ENCODE measurements at regions not wholly inside any gene's neighbourhood (a gene's known extent, or its start where the extent isn't known, plus 50 kb on each side); places are given as distances from the start of the nearest gene placed in this dataset.

GRCh38 chr1:177442584-177442983 is 271.8 kb downstream of the BRINP2 start:
- Histone ChIP-seq H4K91ac (ENCODE audit: insufficient read depth, low read depth, low read length) (no peak overlapping the region), H3K4me2 (ENCODE audit: low read depth, low read length) (no peak overlapping the region), H2BK20ac (ENCODE audit: low read depth, low read length) (no peak overlapping the region), H3K4me3 (ENCODE audit: insufficient read depth, low read depth, low read length) (no peak overlapping the region), H2AFZ (replicated peaks; ENCODE audit: low read length, poor library complexity) (no peak overlapping the region), H4K5ac (ENCODE audit: low read depth, low read length) (no peak overlapping the region), H2BK15ac (ENCODE audit: low read depth, low read length) (no peak overlapping the region), H3K4me1 (ENCODE audit: control insufficient read depth, insufficient read depth, low read length) (no peaks in the 10 kb centered on the region), H3K9me3 (ENCODE audit: control insufficient read depth, insufficient read depth, low read length) (no peaks in the 10 kb centered on the region), H3K18ac (ENCODE audit: low read depth, low read length) (no peak overlapping the region), H3K23ac (ENCODE audit: low read depth, low read length) (no peak overlapping the region), H2BK120ac (ENCODE audit: low read depth, low read length) (no peak overlapping the region), H3K36me3 (ENCODE audit: control insufficient read depth, insufficient read depth, low read length) (no peaks in the 10 kb centered on the region), H3K9ac (ENCODE audit: low read depth, low read length) (no peak overlapping the region), H2BK5ac (ENCODE audit: low read depth, low read length, poor library complexity, severe bottlenecking) (no peak overlapping the region), H2AK9ac (replicated peaks; ENCODE audit: low read depth, low read length, poor library complexity) (no peak overlapping the region), H3K79me1 (ENCODE audit: low read depth in 1 of 2, low read length in 2 of 2) (no peaks in the 10 kb centered on the region), H3K9me1 (ENCODE audit: insufficient read depth, low read length) (no peaks in the 10 kb centered on the region), H3K56ac (ENCODE audit: extremely low read depth, insufficient read depth, low read length) (no peak overlapping the region), H3K27me3 (ENCODE audit: control insufficient read depth, insufficient read depth, low read length) (no peaks in the 10 kb centered on the region), H3K27ac (ENCODE audit: insufficient read depth, low read length) (no peak overlapping the region), H2AK5ac (ENCODE audit: low read depth, low read length) (no peak overlapping the region), H4K20me1 (ENCODE audit: insufficient read depth, low read length) (no peaks in the 10 kb centered on the region), H3K4ac (ENCODE audit: low read depth, low read length) (no peak overlapping the region), H3K14ac (replicated peaks; ENCODE audit: low read depth, low read length) (no peak overlapping the region), H4K8ac (ENCODE audit: low read depth in 2 of 2, low read length in 2 of 2) (no peak overlapping the region)
- BruUV-seq (replicated peaks): no TSS peak
- no CpG with 5 or more reads among the region's 6 CpGs for WGBS, 2 experiments (ENCODE audit: extremely low coverage in 2 of 2, insufficient read length in 1 of 2)
- dilution Hi-C loops (cut with HindIII; ENCODE audit: low sequenced_read_pairs, unreplicated experiment) (no loop called here), intact Hi-C loops (cut with micrococcal nuclease) (no loop called here), in situ Hi-C loops (cut with MboI; ENCODE audit: low sequenced_read_pairs) (no loop called here)
- ATAC-seq (ENCODE audit: low read depth) (no peak), DNase-seq (no peak)
- TF ChIP-seq CEBPB (IDR thresholded peaks at IDR 0.05; ENCODE audit: low read depth, low read length) (no peak), MXI1 (IDR thresholded peaks at IDR 0.05; ENCODE audit: borderline replicate concordance, low read depth, low read length) (no peak), CTCF (conservative IDR thresholded peaks at IDR 0.05; ENCODE audit: low read depth, low read length) (no peak), MAFK (IDR thresholded peaks at IDR 0.05; ENCODE audit: low read depth, low read length) (no peak), BHLHE40 (IDR thresholded peaks at IDR 0.05; ENCODE audit: low read depth, low read length) (no peak), POLR2A (IDR thresholded peaks at IDR 0.05; ENCODE audit: low read depth, low read length) (no peak), SMC3 (IDR thresholded peaks at IDR 0.05; ENCODE audit: low read depth, low read length) (no peak), NFE2L2 (IDR thresholded peaks at IDR 0.05; ENCODE audit: low read depth, low read length) (no peak), CHD1 (IDR thresholded peaks at IDR 0.05; ENCODE audit: low read depth, low read length) (no peak), RFX5 (IDR thresholded peaks at IDR 0.05; ENCODE audit: low read depth, low read length) (no peak), RAD21 (IDR thresholded peaks at IDR 0.05; ENCODE audit: low read length) (no peak), RCOR1 (IDR thresholded peaks at IDR 0.05; ENCODE audit: insufficient replicate concordance, low read length) (no peak), MAZ (IDR thresholded peaks at IDR 0.05; ENCODE audit: borderline replicate concordance, low read depth, low read length) (no peak), ELK1 (IDR thresholded peaks at IDR 0.05; ENCODE audit: borderline replicate concordance, low read depth, low read length) (no peak), USF2 (IDR thresholded peaks at IDR 0.05; ENCODE audit: low read depth, low read length) (no peak), FOS (IDR thresholded peaks at IDR 0.05; ENCODE audit: low read depth, low read length) (no peak)
- ChIA-PET POLR2A (ENCODE audit: unreplicated experiment) (no interaction called here), CTCF (no interaction called here)
